ENCODE measurements at regions not wholly inside any gene's neighbourhood (a gene's known extent, or its start where the extent isn't known, plus 50 kb on each side); places are given as distances from the start of the nearest gene placed in this dataset.

GRCh38 chr5:164383662-164384061 lies 878.2 kb downstream of the MAT2B start:
- no peak for TF ChIP-seq CTCF (IDR thresholded peaks at IDR 0.05; ENCODE audit: borderline replicate concordance, insufficient read depth, low read depth, low read length)
- H3K4me3 ChIP-seq (ENCODE audit: low read depth, low read length) = no peak overlapping the region

GRCh38 chr5:164392531-164392930 lies 887.1 kb downstream of the MAT2B start:
- no peak for TF ChIP-seq CTCF (IDR thresholded peaks at IDR 0.05; ENCODE audit: borderline replicate concordance, insufficient read depth, low read depth, low read length)
- no peak overlapping the region for H3K4me3 ChIP-seq (ENCODE audit: low read depth, low read length)

GRCh38 chr5:164394686-164395194 lies 889.3 kb downstream of the MAT2B start:
- H3K4me3 ChIP-seq (ENCODE audit: low read depth, low read length) = no peak overlapping the region
- TF ChIP-seq CTCF (IDR thresholded peaks at IDR 0.05; ENCODE audit: borderline replicate concordance, insufficient read depth, low read depth, low read length) = no peak

- no peak for TF ChIP-seq CTCF (IDR thresholded peaks at IDR 0.05; ENCODE audit: borderline replicate concordance, insufficient read depth, low read depth, low read length)
- H3K4me3 ChIP-seq (ENCODE audit: low read depth, low read length) = no peak overlapping the region
Observed at GRCh38 chr5:164412531-164412930, 907.1 kb downstream of the MAT2B start.

GRCh38 chr5:164420161-164420560 lies 914.7 kb downstream of the MAT2B start:
- no peak for TF ChIP-seq CTCF (IDR thresholded peaks at IDR 0.05; ENCODE audit: borderline replicate concordance, insufficient read depth, low read depth, low read length)
- no peak overlapping the region for H3K4me3 ChIP-seq (ENCODE audit: low read depth, low read length)

- H3K4me3 ChIP-seq (ENCODE audit: low read depth, low read length) = no peak overlapping the region
- no peak for TF ChIP-seq CTCF (IDR thresholded peaks at IDR 0.05; ENCODE audit: borderline replicate concordance, insufficient read depth, low read depth, low read length)
Observed at GRCh38 chr5:164422400-164422799, 917.0 kb downstream of the MAT2B start.

- TF ChIP-seq CTCF (IDR thresholded peaks at IDR 0.05; ENCODE audit: borderline replicate concordance, insufficient read depth, low read depth, low read length) = no peak
- no peak overlapping the region for H3K4me3 ChIP-seq (ENCODE audit: low read depth, low read length)
Observed at GRCh38 chr5:164431634-164432304, 926.4 kb downstream of the MAT2B start.

Measured in GM12875 (cell line).